ENCODE measurements at regions not wholly inside any gene's neighbourhood (a gene's known extent, or its start where the extent isn't known, plus 50 kb on each side); places are given as distances from the start of the nearest gene placed in this dataset.

DNA sequence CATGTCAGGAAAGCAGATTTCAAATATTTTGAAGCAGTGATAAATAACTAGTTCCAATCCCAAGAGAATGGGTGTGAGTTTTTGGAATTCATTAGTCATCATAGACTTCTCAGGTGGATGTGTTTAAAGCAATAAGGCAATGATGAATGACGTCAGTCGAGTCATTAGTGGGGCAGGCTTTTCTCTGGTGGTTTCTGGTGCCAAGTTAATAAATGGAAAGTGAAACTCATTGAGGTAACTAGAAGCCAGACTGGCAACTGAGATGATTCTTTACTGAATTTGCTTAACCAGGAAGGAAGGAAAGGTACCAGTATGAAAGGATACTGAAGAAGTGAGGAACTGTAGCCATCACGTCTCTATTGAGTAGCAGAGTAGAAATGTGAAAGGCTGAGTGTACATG is 311.0 kb downstream of the GPAM start:
- Mint-ChIP-seq H3K36me3 (no peaks in the 10 kb centered on the region), H3K4me3 (no peak overlapping the region), H3K9me3 (no peaks in the 10 kb centered on the region), H3K27me3 (ENCODE audit: low read depth in 2 of 2) (no peaks in the 10 kb centered on the region), H3K4me1 (no peaks in the 10 kb centered on the region), H3K27ac (no peak overlapping the region)
- Histone ChIP-seq H3K36me3 (ENCODE audit: control insufficient read depth, insufficient read depth, low read length) (no peaks in the 10 kb centered on the region), H3K4me3 (ENCODE audit: low read length) (no peak overlapping the region), H3K27me3 (ENCODE audit: control insufficient read depth, insufficient read depth, low read length) (no peaks in the 10 kb centered on the region), H3K9me3 (ENCODE audit: control insufficient read depth, insufficient read depth, low read length) (peaks cover 3% of the 10 kb centered on the region), H3K4me1 (ENCODE audit: control insufficient read depth, insufficient read depth, low read length) (no peaks in the 10 kb centered on the region), H3K27ac (ENCODE audit: low read length) (no peak overlapping the region)
- no peak for ATAC-seq
- TF ChIP-seq, protein P1, sequence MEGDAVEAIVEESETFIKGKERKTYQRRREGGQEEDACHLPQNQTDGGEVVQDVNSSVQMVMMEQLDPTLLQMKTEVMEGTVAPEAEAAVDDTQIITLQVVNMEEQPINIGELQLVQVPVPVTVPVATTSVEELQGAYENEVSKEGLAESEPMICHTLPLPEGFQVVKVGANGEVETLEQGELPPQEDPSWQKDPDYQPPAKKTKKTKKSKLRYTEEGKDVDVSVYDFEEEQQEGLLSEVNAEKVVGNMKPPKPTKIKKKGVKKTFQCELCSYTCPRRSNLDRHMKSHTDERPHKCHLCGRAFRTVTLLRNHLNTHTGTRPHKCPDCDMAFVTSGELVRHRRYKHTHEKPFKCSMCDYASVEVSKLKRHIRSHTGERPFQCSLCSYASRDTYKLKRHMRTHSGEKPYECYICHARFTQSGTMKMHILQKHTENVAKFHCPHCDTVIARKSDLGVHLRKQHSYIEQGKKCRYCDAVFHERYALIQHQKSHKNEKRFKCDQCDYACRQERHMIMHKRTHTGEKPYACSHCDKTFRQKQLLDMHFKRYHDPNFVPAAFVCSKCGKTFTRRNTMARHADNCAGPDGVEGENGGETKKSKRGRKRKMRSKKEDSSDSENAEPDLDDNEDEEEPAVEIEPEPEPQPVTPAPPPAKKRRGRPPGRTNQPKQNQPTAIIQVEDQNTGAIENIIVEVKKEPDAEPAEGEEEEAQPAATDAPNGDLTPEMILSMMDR (IDR thresholded peaks at IDR 0.05) = no peak
- WGBS (ENCODE audit: insufficient coverage) = 63% methylated on average over 3 of the region's 3 CpGs
- no peak for DNase-seq
- intact Hi-C loops (cut with micrococcal nuclease) = no loop called here

DNA sequence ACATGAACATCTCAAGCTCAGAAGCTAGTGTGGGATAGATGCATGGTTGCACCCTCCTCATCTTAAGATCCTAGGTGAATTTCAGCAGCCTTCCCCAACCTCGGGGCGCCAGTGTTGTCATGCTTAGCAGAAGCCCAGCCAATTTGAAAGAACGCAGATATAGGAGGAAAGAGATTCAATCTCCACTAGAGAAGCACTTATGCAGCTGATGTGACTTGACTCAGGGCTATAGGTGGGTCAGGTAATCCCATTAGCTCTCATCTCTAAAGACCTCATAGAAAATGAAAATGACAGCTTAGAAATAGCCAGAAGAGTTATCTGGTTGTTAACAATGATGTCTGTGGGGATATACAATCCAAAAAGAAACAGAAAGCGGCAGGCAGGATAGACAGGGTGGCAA is 310.5 kb downstream of the GPAM start:
- intact Hi-C loops (cut with micrococcal nuclease) = no loop called here
- Histone ChIP-seq H3K36me3 (ENCODE audit: control insufficient read depth, insufficient read depth, low read length) (no peaks in the 10 kb centered on the region), H3K9me3 (ENCODE audit: control insufficient read depth, insufficient read depth, low read length) (peaks cover 3% of the 10 kb centered on the region), H3K27me3 (ENCODE audit: control insufficient read depth, insufficient read depth, low read length) (no peaks in the 10 kb centered on the region), H3K27ac (ENCODE audit: low read length) (no peak overlapping the region), H3K4me3 (ENCODE audit: low read length) (no peak overlapping the region), H3K4me1 (ENCODE audit: control insufficient read depth, insufficient read depth, low read length) (no peaks in the 10 kb centered on the region)
- no peaks in the 10 kb centered on the region for H3K36me3 Mint-ChIP-seq
- no peak overlapping the region for H3K27ac Mint-ChIP-seq
- TF ChIP-seq, protein P1 (IDR thresholded peaks at IDR 0.05) = no peak
- no peaks in the 10 kb centered on the region for H3K27me3 Mint-ChIP-seq (ENCODE audit: low read depth in 2 of 2)
- no peak for ATAC-seq
- WGBS (ENCODE audit: insufficient coverage) = 93% methylated on average over 4 of the region's 4 CpGs
- H3K4me3 Mint-ChIP-seq = no peak overlapping the region
- H3K9me3 Mint-ChIP-seq = peaks cover 0 to 2% of the 10 kb centered on the region in 2 donors
- DNase-seq = no peak
- no peaks in the 10 kb centered on the region for H3K4me1 Mint-ChIP-seq

DNA sequence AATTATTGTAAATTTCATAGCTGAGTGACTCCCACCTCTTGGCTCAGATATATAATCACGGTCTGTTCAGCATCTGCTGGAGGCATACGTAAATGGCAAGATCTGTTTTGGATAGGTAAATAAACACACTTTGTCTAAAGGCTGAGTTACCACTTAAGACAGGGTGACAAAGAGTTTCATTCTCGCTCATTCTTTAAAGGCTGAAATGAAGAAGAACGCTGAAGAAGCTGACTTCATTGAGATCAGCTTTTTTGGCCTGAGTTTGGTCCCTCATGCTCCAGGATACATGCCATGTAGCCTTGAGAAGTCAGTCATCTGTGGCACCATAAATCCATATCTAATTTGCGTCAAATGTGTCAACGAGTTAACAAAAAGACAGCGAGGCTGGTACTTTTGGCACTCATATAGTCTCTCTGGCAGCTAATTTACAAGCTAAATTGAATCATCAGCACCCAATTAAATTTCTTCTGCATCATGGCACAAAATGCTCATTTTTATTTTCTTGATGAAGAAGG is 309.9 kb downstream of the GPAM start:
- DNase-seq = no peak
- no peaks in the 10 kb centered on the region for H3K27me3 ChIP-seq (ENCODE audit: control insufficient read depth, insufficient read depth, low read length)
- intact Hi-C loops (cut with micrococcal nuclease) = no loop called here
- no peak for ATAC-seq
- TF ChIP-seq, protein P1 (IDR thresholded peaks at IDR 0.05) = no peak
- H3K9me3 Mint-ChIP-seq = peaks cover 0 to 2% of the 10 kb centered on the region in 2 donors
- H3K36me3 Mint-ChIP-seq = no peaks in the 10 kb centered on the region
- no peaks in the 10 kb centered on the region for H3K27me3 Mint-ChIP-seq (ENCODE audit: low read depth in 2 of 2)
- 85% methylated on average over 7 of the region's 7 CpGs for WGBS (ENCODE audit: insufficient coverage)
- no peaks in the 10 kb centered on the region for H3K4me1 Mint-ChIP-seq
- no peaks in the 10 kb centered on the region for H3K36me3 ChIP-seq (ENCODE audit: control insufficient read depth, insufficient read depth, low read length)
- no peak overlapping the region for H3K27ac ChIP-seq (ENCODE audit: low read length)
- no peak overlapping the region for H3K27ac Mint-ChIP-seq
- H3K4me3 ChIP-seq (ENCODE audit: low read length) = no peak overlapping the region
- H3K9me3 ChIP-seq (ENCODE audit: control insufficient read depth, insufficient read depth, low read length) = peaks cover 3% of the 10 kb centered on the region
- H3K4me1 ChIP-seq (ENCODE audit: control insufficient read depth, insufficient read depth, low read length) = no peaks in the 10 kb centered on the region
- H3K4me3 Mint-ChIP-seq = no peak overlapping the region

DNA sequence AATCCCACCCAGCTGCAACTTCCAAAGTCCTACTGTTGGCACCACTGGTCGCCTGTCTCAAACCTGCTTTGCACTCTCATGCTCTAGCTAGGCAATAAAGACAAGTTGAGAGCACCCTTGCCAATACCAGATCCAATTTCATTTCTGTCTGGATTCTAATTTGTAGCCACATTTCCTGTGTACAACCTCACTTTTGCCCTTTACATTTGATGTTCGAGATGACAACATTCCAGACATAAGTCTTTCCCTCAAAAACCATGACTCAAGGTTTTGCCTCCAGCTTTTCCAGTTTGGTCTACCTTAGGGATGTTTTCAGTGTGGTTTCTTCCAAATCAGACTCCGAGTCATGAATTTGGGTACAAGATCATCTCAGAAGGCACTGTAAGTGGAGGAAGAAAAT is 309.0 kb downstream of the GPAM start:
- Histone ChIP-seq H3K27ac (ENCODE audit: low read length) (no peak overlapping the region), H3K4me3 (ENCODE audit: low read length) (no peak overlapping the region), H3K9me3 (ENCODE audit: control insufficient read depth, insufficient read depth, low read length) (peaks cover 3% of the 10 kb centered on the region), H3K36me3 (ENCODE audit: control insufficient read depth, insufficient read depth, low read length) (no peaks in the 10 kb centered on the region), H3K27me3 (ENCODE audit: control insufficient read depth, insufficient read depth, low read length) (no peaks in the 10 kb centered on the region), H3K4me1 (ENCODE audit: control insufficient read depth, insufficient read depth, low read length) (no peaks in the 10 kb centered on the region)
- no peaks in the 10 kb centered on the region for H3K27me3 Mint-ChIP-seq (ENCODE audit: low read depth in 2 of 2)
- no peaks in the 10 kb centered on the region for H3K4me1 Mint-ChIP-seq
- peaks cover 0 to 2% of the 10 kb centered on the region in 2 donors for H3K9me3 Mint-ChIP-seq
- no peak for ATAC-seq
- H3K36me3 Mint-ChIP-seq = no peaks in the 10 kb centered on the region
- TF ChIP-seq, protein P1 (IDR thresholded peaks at IDR 0.05) = no peak
- intact Hi-C loops (cut with micrococcal nuclease) = no loop called here
- no peak overlapping the region for H3K27ac Mint-ChIP-seq
- no peak for DNase-seq
- 76% methylated on average over 3 of the region's 3 CpGs for WGBS (ENCODE audit: insufficient coverage)
- H3K4me3 Mint-ChIP-seq = no peak overlapping the region
